HG03575 (cell line): ENCODE measurements at regions not wholly inside any gene's neighbourhood (a gene's known extent, or its start where the extent isn't known, plus 50 kb on each side); places are given as distances from the start of the nearest gene placed in this dataset.
A peak's percentile ranks its signal among the peaks of the same experiment; 100 is the strongest.
"Not testable (repeated sequence)": the region's sequence is repeated elsewhere in the genome, so short reads cannot be mapped to it uniquely, and the experiment has no call there.

Source experiments
- ATAC-seq: cut with Tn5 transposase; IDR thresholded peaks from one replicate; pipeline ENCODE4 v1.9.1; 2021; ENCODE audit not compliant: unreplicated experiment, insufficient number of reproducible peaks, low FRiP score; ENCODE audit errors: extremely low read depth

DNA sequence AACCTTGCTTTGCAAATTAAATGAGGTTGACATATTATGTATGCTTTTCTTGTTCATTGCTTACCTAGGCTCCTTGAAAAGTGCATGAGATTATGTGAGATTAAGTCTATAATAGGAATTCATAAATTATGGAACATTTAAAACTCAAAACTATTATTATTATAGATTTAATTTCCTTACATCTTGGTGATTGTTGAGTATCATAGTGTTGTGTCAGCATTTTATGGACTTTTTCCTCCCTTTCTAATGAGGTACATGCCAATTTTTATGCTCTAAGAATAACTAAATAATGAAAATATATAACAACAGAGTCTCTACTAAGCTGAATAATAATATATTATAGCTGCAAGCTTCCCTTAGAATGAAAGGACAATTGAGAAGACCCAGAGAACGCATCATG lies 848.8 kb upstream of the AADAT start:
- no peak for ATAC-seq

- ATAC-seq = no peak
Measured at GRCh38 chr4:170931321-170931720, 841.6 kb upstream of the AADAT start.

DNA sequence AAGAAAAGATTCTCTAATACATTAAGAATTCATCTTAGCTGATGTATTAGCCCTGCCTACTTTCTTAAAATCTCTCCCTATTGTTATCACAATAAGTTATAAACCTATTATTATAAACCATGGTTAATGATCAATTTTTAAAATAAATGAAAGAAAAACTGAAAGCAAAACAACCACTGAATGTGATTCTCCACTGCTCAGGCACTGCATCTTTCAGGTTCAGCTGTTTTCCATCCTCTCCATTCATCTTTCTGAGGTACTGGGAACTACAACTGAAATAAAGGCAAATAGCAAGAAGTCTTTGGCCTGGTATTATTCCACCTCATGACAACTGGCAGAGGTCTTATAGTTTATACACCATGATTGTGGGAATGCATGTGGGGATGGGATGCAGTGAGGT lies 798.9 kb upstream of the AADAT start:
- no peak for ATAC-seq

GRCh38 chr4:170887396-170887795 lies 797.6 kb upstream of the AADAT start:
- ATAC-seq = no peak

GRCh38 chr4:170884969-170885570 lies 795.3 kb upstream of the AADAT start:
- ATAC-seq = no peak

DNA sequence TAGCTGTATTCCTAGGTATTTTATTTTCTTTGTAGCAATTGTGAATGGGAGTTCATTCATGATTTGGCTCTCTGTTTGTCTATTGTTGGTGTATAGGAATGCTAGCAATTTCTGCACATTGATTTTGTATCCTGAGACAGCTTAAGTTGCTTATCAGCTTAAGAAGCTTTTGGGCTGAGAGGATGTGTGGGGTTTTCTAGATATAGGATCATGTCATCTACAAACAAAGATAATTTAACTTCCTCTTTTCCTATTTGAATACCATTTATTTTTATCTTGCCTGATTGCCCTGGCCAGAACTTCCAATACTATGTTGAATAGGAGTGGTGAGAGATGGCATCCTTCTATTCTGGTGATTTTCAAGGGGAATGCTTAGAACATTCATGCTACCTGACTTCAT lies 791.9 kb upstream of the AADAT start:
- not testable (repeated sequence) for ATAC-seq

DNA sequence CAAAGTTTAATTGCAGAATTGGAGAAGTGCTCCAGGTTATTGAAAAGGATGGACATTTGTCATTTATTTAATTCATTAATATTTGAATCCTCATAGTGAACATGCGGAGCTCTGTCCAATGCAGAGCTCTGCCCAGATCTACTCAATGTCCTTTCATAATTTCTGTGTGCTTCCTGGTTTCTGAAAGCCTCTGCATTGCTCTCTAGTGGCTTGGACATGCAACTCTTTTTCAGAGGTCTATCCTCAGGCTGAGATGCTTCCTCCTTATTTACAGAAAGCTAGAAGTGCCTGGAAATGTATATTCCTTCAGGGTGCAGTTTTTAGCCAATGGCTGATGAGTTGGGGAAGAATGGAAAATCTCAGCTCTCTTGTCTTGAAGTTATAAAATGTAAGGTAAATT lies 786.1 kb upstream of the AADAT start:
- ATAC-seq = no peak

GRCh38 chr4:170872794-170873193 lies 783.0 kb upstream of the AADAT start:
- no peak for ATAC-seq

- ATAC-seq = no peak
Measured at GRCh38 chr4:170868170-170868569, 778.4 kb upstream of the AADAT start.

- ATAC-seq = no peak
Measured at GRCh38 chr4:170854097-170854496, 764.3 kb upstream of the AADAT start.

DNA sequence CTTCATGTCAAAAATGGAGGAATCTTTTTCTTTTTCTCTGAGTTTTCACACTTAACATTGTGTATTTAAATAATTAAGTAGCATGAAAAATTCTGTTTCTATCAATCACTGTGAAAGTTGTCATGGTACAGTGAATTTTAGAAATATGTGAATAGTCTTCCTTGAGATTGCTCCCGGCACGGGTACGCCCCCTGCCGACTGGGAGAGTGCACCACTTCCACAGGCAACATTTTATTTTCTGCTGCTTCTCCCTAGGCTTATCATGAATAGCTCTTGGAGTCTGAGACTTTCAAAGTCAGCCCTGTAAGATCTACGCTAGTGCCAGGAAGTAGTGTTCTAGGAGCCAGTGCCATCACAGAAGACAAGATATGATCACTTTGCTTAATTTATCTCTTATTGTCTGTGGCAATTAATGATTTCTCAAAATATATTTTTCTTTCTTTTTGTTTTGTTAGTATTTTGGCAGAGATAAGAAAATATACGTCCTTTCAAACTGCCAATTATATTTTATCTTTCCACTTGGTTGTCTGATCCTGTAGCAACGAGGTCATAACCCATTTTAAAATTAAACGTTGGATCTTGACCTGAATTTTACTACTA lies 763.8 kb upstream of the AADAT start:
- ATAC-seq = peak; percentile 42

DNA sequence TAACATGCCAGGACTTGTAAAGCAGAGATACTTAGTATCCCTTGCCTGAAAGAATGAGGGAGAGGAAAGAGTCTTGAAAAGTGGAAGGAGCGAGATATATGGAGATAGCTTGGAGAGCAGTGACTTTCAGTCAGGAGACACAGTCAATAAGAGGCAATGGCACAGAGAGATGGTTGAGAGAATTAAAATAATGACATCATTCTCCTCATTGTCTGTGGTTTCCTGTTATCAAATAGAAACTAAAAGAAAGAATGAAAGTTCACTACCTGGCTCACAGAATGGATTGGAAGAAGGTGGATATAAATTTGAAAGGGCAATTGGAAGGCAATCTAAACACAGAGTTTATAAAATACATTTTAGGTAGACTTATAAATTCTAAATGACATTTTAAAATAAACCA lies 760.2 kb upstream of the AADAT start:
- ATAC-seq = peak; percentile 87

GRCh38 chr4:170827562-170828274 lies 738.0 kb upstream of the AADAT start:
- ATAC-seq = no peak

DNA sequence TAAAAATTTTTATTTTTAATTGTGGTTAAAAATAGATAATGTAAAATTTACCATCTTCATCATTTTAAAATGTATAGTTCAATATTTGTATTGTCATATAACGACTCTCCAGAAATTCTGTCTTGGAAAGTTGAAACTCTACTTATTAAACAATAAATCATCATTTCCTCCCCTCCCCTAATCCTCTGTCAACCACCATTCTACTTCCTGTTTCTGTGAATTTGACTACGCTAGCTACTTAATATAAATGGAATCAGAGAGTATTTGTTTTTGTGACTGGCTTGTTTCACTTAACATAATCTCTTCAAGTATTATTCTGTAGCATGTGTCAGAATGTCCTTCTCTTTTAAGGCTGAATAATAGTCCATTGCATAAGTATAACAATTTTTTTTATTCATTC lies 729.0 kb upstream of the AADAT start:
- no peak for ATAC-seq

DNA sequence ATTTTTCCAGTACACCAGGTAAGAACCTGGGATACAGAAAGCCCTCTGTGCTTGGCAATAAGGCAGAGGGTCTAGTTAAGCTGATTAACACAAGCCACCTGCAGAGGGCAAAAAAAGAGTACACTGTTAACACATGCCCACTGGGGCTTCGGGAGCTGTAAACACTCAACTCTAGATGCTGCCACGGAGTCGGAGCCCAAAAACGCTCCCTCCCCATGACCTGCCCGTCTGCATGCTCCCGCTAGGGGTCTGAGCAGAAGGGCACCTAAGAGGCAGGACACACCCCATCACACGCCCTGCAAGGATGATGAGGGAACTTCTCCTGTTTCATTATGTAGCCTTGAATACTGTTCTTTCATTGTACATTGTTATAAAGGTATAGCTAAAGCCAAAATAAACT lies 715.6 kb upstream of the AADAT start:
- no peak for ATAC-seq

DNA sequence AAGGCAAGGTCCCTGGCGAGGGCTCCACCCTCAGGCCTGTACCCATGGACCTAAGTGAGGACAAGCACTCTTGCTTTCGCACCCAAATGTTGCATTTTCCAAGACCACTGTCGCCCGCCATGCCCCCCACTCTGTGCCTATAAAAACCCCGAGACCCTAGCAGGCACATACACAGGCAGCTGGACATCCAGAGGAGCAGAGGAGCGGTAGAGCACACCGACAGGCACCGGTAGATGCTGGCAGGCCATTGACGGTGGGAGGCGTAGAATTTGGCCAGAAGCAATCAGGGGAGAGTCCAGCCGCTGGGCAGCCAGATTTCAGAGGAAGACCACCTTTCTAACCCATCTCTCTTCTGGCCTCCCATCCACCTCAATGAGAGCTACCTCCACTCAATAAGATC lies 715.2 kb upstream of the AADAT start:
- ATAC-seq = no peak

DNA sequence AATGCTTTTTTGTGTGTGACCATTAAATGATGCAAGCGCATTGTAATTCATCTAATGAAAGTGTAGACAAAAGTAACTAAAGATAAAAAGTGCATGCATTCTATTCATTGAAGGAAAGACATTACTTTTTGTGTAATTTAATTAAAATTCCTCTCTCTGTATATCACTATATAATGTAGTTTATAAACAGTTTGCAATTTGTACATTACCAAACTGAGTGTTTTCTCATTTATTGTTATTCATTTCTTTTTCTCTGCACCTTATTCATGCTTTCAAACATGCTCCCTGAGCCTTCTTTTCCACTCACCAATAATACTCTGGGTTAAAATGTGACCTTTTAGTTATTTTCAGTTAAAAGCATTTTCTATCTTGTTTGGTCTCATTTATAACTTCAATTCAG lies 713.7 kb upstream of the AADAT start:
- ATAC-seq = no peak

GRCh38 chr4:170801771-170802170 lies 712.0 kb upstream of the AADAT start:
- no peak for ATAC-seq

DNA sequence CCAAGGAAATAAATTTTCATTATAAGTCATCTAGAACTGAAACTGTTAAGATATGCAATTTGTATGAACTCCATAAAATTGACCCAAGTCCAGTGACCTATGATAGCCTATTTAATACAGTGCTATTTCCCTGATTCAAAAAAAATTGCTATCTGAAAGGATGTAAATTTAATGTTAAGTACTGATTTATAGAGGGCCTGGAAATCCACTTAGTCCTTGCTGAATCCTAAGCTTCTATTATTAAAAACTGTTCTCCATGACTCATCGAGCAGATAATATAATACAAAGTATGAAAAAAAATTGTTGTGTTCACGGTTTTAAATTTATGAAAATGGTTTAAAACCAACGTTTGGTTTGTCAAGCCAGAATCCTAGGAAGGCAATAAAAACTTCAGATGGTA lies 704.8 kb upstream of the AADAT start:
- ATAC-seq = no peak

- not testable (repeated sequence) for ATAC-seq
Measured at GRCh38 chr4:170788540-170789051, 698.8 kb upstream of the AADAT start.
